Left ventricle myocardium inferior (tissue), 1 donor: ENCODE measurements at regions not wholly inside any gene's neighbourhood (a gene's known extent, or its start where the extent isn't known, plus 50 kb on each side); places are given as distances from the start of the nearest gene placed in this dataset.
A peak's percentile ranks its signal among the peaks of the same experiment; 100 is the strongest.
"Not testable (repeated sequence)": the region's sequence is repeated elsewhere in the genome, so short reads cannot be mapped to it uniquely, and the experiment has no call there.

ENCODE experiments used
- DNase-seq: peaks from one replicate; pipeline ENCODE4 v3.0.0-alpha.2; 2020
- H3K27ac ChIP-seq: fragments of 200-600 bp; replicated peaks from 2 replicates; pipeline ENCODE4 v1.8.0; 2021
- H3K27me3 ChIP-seq: fragments of 200-600 bp; 2 replicates; pipeline ENCODE4 v1.8.0; 2021; ENCODE audit warnings: low read depth
- H3K36me3 ChIP-seq: fragments of 200-600 bp; 2 replicates; pipeline ENCODE4 v1.8.0; 2021
- H3K4me1 ChIP-seq: fragments of 200-600 bp; 2 replicates; pipeline ENCODE4 v1.8.0; 2021
- H3K4me3 ChIP-seq: fragments of 200-600 bp; 2 replicates; pipeline ENCODE4 v1.8.0; 2021; ENCODE audit warnings: mild to moderate bottlenecking, moderate library complexity
- H3K9me3 ChIP-seq: fragments of 200-600 bp; replicated peaks from 2 replicates; pipeline ENCODE4 v1.8.0; 2021
- CTCF ChIP-seq: fragments of 200-600 bp; IDR thresholded peaks from 2 replicates; pipeline ENCODE4 v1.8.0; 2021; ENCODE audit warnings: antibody characterized with exemption, mild to moderate bottlenecking, borderline replicate concordance
- intact Hi-C: fragments of 100-400 bp; cut with micrococcal nuclease; formaldehyde crosslinking; loops from one replicate; pipeline ENCODE4 v1.11.0; 2022
- donor health status: DM: no; HTN: yes; CAD: no; lungs with severe emphysema.

- Histone ChIP-seq H3K9me3 (no peaks in the 10 kb centered on the region), H3K27ac (peak overlapping the region; percentile 82), H3K27me3 (no peaks in the 10 kb centered on the region), H3K4me3 (no peak overlapping the region), H3K4me1 (peaks cover 23% of the 10 kb centered on the region), H3K36me3 (no peaks in the 10 kb centered on the region)
- no peak for DNase-seq
- intact Hi-C loops: no loop called here
- TF ChIP-seq CTCF: no peak
Observed at GRCh38 chr18:55731594-55732042, 143.6 kb upstream of the TCF4 start.

- H3K4me1 ChIP-seq, H3K9me3 ChIP-seq, H3K27ac ChIP-seq, DNase-seq, H3K27me3 ChIP-seq, H3K4me3 ChIP-seq, intact Hi-C loops, H3K36me3 ChIP-seq: not testable (repeated sequence)
Observed at GRCh38 chr18:55721006-55721405, 133.0 kb upstream of the TCF4 start.

DNA sequence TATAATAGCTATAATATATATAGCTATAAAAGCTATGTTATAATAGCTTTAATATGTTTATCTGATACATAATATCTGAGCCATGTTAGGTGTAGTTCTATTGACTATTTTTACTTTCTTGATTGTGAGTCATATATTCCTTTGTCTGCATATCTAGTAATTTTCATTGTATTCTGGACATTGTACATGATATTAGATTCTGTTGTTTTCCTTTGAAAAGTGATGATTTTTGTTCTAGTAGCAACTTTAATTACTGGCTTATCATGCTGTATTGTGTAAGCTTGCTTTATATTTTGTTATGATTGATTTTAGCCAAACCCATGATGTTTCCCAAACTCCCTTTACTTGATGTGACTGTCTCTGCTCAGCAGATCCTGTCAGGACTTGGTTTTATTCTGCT lies 125.7 kb upstream of the TCF4 start:
- Histone ChIP-seq H3K36me3 (peaks cover 5% of the 10 kb centered on the region), H3K9me3 (peaks cover 51% of the 10 kb centered on the region), H3K4me1 (no peaks in the 10 kb centered on the region), H3K4me3 (no peak overlapping the region), H3K27me3 (no peaks in the 10 kb centered on the region), H3K27ac (no peak overlapping the region)
- TF ChIP-seq CTCF: no peak
- DNase-seq: no peak
- intact Hi-C loops: no loop called here

DNA sequence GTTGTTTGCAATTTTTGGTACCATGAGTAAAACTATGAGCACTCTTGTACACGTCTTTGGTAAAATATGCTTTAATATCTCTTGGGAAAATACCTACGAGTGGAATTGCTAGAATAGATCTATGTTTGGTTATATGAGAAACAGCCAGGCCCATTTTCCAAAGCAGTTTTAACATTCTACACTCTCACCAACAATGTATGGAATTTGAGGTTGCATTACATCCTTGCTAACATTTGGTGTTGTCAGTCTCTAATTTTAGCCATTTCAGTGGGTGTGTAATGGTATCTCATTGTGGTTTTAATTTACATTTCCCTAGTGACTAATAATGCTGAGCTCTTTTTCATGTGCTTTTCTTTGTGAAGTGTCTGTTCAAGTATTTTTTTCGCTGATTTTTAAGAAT lies 118.9 kb upstream of the TCF4 start:
- Histone ChIP-seq H3K27ac (no peak overlapping the region), H3K9me3 (peaks cover 48% of the 10 kb centered on the region), H3K4me1 (no peaks in the 10 kb centered on the region), H3K4me3 (no peak overlapping the region), H3K36me3 (no peaks in the 10 kb centered on the region), H3K27me3 (no peaks in the 10 kb centered on the region)
- intact Hi-C loops: no loop called here
- no peak for DNase-seq
- TF ChIP-seq CTCF: no peak

GRCh38 chr18:55699233-55699765 lies 111.3 kb upstream of the TCF4 start:
- intact Hi-C loops: loop anchor here (10.0 kb wide), 1 partner anchor 54 kb away; no protein-coding TSS in a partner anchor
- H3K9me3 ChIP-seq: peaks cover 26% of the 10 kb centered on the region

GRCh38 chr18:55696811-55697210 lies 108.8 kb upstream of the TCF4 start:
- DNase-seq: no peak
- Histone ChIP-seq H3K9me3 (peaks cover 11% of the 10 kb centered on the region), H3K27ac (no peak overlapping the region), H3K36me3 (no peaks in the 10 kb centered on the region), H3K27me3 (no peaks in the 10 kb centered on the region), H3K4me1 (no peaks in the 10 kb centered on the region), H3K4me3 (no peak overlapping the region)
- no peak for TF ChIP-seq CTCF
- intact Hi-C loops: loop anchor here (10.0 kb wide), 1 partner anchor 52 kb away; no protein-coding TSS in a partner anchor

More at GRCh38 chr18:55699233-55699765, 111.3 kb upstream of the TCF4 start:
- Histone ChIP-seq H3K27ac (no peak overlapping the region), H3K27me3 (no peaks in the 10 kb centered on the region), H3K4me1 (no peaks in the 10 kb centered on the region), H3K4me3 (no peak overlapping the region), H3K36me3 (no peaks in the 10 kb centered on the region)
- DNase-seq: no peak
- TF ChIP-seq CTCF: no peak
